ENCODE measurements at regions not wholly inside any gene's neighbourhood (a gene's known extent, or its start where the extent isn't known, plus 50 kb on each side); places are given as distances from the start of the nearest gene placed in this dataset.

DNA sequence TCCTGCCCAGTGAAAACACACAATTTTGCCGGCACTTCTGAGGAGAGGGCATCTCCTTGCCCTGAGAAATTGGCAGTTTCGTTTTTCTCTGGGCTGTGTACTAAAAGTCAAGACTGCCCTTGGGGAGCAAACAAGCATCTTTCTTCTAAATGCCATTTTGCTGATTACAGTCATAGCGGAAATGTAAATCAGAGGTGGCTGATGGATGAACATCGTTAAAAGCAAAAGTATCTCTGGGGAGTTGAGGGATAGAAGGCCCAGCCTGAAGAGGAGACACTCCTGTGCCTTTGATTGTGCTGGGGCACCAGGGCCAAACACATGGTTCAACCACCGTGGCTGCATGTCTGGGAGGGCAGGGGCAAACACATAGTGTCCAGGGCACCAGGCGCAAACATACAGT is 49.8 kb downstream of the ABCC12 start:
- no peak overlapping the region for H3K4me3 Mint-ChIP-seq
- H3K4me1 Mint-ChIP-seq: peaks cover 0 to 3% (median 0%) of the 10 kb centered on the region in 3 donors
- ATAC-seq (ENCODE audit: low read depth in 2 of 2) (no peak), DNase-seq (no peak)
- H3K36me3 Mint-ChIP-seq: no peaks in the 10 kb centered on the region
- no peaks in the 10 kb centered on the region for H3K9me3 Mint-ChIP-seq
- H3K27me3 Mint-ChIP-seq: peaks cover 8 to 25% (median 15%) of the 10 kb centered on the region in 3 donors
- no peak overlapping the region for H3K27ac Mint-ChIP-seq

- ATAC-seq (ENCODE audit: low read depth in 2 of 2): no peak
- H3K27ac Mint-ChIP-seq: no peak overlapping the region
- H3K4me3 Mint-ChIP-seq: no peak overlapping the region
- no peaks in the 10 kb centered on the region for H3K9me3 Mint-ChIP-seq
- H3K4me1 Mint-ChIP-seq: no peaks in the 10 kb centered on the region
- no peak for DNase-seq
- peaks cover 5 to 20% (median 15%) of the 10 kb centered on the region in 3 donors for H3K27me3 Mint-ChIP-seq
- no peaks in the 10 kb centered on the region for H3K36me3 Mint-ChIP-seq
Observed at GRCh38 chr16:48105456-48105855, 50.3 kb downstream of the ABCC12 start.

- Mint-ChIP-seq H3K27ac (no peak overlapping the region), H3K9me3 (no peaks in the 10 kb centered on the region), H3K27me3 (peaks cover 5 to 18% (median 18%) of the 10 kb centered on the region in 3 donors), H3K36me3 (no peaks in the 10 kb centered on the region), H3K4me1 (no peaks in the 10 kb centered on the region), H3K4me3 (no peak overlapping the region)
- DNase-seq (no peak), ATAC-seq (ENCODE audit: low read depth in 2 of 2) (no peak)
Observed at GRCh38 chr16:48103591-48103990, 52.2 kb downstream of the ABCC12 start.

GRCh38 chr16:48102083-48103008 is 53.4 kb downstream of the ABCC12 start:
- no peak overlapping the region for H3K27ac Mint-ChIP-seq

DNA sequence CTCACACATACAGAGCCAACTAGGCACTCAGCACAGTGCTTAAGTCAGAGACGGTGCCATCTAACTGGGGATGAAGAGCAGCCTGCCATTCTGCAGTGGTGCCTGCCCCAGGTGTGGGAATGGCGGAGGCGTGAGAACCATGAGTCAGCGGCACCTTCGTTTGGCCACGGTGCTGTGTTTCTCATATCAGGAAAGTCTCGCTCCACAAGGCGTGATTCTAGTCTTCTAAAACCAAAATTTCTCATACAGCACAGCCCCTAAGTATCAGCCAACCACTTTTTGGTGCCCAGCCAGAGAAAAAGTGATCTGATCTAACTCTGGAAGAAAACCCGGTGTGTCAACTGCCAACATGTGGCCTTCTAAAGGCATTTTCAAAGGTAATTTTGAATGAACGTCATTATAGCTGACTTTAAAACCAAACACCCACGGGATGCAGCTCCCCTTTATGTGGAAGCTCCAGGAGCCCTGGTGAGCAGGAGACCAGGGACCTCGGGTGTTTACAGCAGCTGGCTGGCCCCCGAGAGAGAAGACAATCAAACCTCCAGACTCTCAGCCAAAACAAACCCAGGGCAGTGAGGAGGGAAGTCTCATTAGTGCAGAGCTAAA is 54.6 kb downstream of the ABCC12 start:
- no peaks in the 10 kb centered on the region for H3K4me1 Mint-ChIP-seq
- DNase-seq (no peak), ATAC-seq (ENCODE audit: low read depth in 2 of 2) (no peak)
- H3K27me3 Mint-ChIP-seq: peaks cover 5 to 23% (median 18%) of the 10 kb centered on the region in 3 donors
- no peaks in the 10 kb centered on the region for H3K9me3 Mint-ChIP-seq
- no peak overlapping the region for H3K27ac Mint-ChIP-seq
- H3K4me3 Mint-ChIP-seq: no peak overlapping the region
- H3K36me3 Mint-ChIP-seq: no peaks in the 10 kb centered on the region

More at GRCh38 chr16:48102083-48103008, 53.4 kb downstream of the ABCC12 start:
- Mint-ChIP-seq H3K27me3 (peaks cover 5 to 23% (median 15%) of the 10 kb centered on the region in 3 donors), H3K4me3 (no peak overlapping the region), H3K36me3 (no peaks in the 10 kb centered on the region), H3K4me1 (no peaks in the 10 kb centered on the region), H3K9me3 (no peaks in the 10 kb centered on the region)
- ATAC-seq (ENCODE audit: low read depth in 2 of 2): no peak
- DNase-seq: no peak

DNA sequence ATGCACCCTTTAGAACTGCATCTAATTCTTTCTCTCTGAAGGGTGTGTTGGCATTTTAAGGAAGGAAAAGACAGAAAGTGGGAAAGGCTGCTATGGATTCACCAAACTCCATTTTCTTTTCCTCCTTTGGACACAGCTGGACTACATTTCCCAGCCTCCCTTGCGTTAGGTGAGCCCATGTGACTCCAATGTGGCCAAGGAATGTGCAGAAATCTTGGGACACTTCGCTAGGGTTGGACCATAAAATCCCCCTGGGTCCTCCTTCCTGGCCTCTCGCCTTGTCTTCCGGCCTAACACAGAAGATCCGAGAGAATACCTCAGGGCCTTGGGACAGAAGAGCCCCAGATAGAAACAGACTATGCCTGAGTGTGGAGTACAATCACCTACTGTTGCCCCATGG is 56.3 kb downstream of the ABCC12 start:
- no peaks in the 10 kb centered on the region for H3K4me1 Mint-ChIP-seq
- H3K36me3 Mint-ChIP-seq: no peaks in the 10 kb centered on the region
- no peak for ATAC-seq (ENCODE audit: low read depth in 2 of 2)
- DNase-seq: no peak
- H3K27ac Mint-ChIP-seq: no peak overlapping the region
- peaks cover 5 to 19% (median 18%) of the 10 kb centered on the region in 3 donors for H3K27me3 Mint-ChIP-seq
- H3K4me3 Mint-ChIP-seq: no peak overlapping the region
- peaks cover 0 to 3% (median 0%) of the 10 kb centered on the region in 7 donors for H3K9me3 Mint-ChIP-seq

GRCh38 chr16:48098472-48098871 is 57.3 kb downstream of the ABCC12 start:
- ATAC-seq (ENCODE audit: low read depth in 2 of 2) (no peak), DNase-seq (no peak)
- Mint-ChIP-seq H3K4me3 (no peak overlapping the region), H3K27ac (no peak overlapping the region), H3K9me3 (peaks cover 0 to 3% (median 0%) of the 10 kb centered on the region in 7 donors), H3K36me3 (no peaks in the 10 kb centered on the region), H3K4me1 (no peaks in the 10 kb centered on the region), H3K27me3 (peaks cover 5 to 25% (median 20%) of the 10 kb centered on the region in 3 donors)

- peaks cover 0 to 5% (median 0%) of the 10 kb centered on the region in 3 donors for H3K4me1 Mint-ChIP-seq
- ATAC-seq (ENCODE audit: low read depth in 2 of 2) (no peak), DNase-seq (no peak)
- peaks cover 4 to 38% (median 22%) of the 10 kb centered on the region in 3 donors for H3K27me3 Mint-ChIP-seq
- no peak overlapping the region for H3K4me3 Mint-ChIP-seq
- H3K36me3 Mint-ChIP-seq: no peaks in the 10 kb centered on the region
- H3K27ac Mint-ChIP-seq: no peak overlapping the region
- peaks cover 0 to 9% (median 0%) of the 10 kb centered on the region in 7 donors for H3K9me3 Mint-ChIP-seq
Observed at GRCh38 chr16:48091117-48091516, 64.7 kb downstream of the ABCC12 start.

- Mint-ChIP-seq H3K4me3 (no peak overlapping the region), H3K9me3 (peaks cover 0 to 6% (median 0%) of the 10 kb centered on the region in 7 donors), H3K27ac (no peak overlapping the region), H3K27me3 (peaks cover 12 to 53% (median 28%) of the 10 kb centered on the region in 3 donors), H3K36me3 (no peaks in the 10 kb centered on the region), H3K4me1 (peaks cover 0 to 5% (median 0%) of the 10 kb centered on the region in 3 donors)
- ATAC-seq (ENCODE audit: low read depth in 2 of 2) (no peak), DNase-seq (no peak)
Observed at GRCh38 chr16:48089053-48089792, 66.6 kb downstream of the ABCC12 start.

- no peak overlapping the region for H3K27ac Mint-ChIP-seq
- H3K4me3 Mint-ChIP-seq: no peak overlapping the region
- H3K9me3 Mint-ChIP-seq: peaks cover 0 to 6% (median 0%) of the 10 kb centered on the region in 7 donors
- no peaks in the 10 kb centered on the region for H3K36me3 Mint-ChIP-seq
- ATAC-seq (ENCODE audit: low read depth in 2 of 2) (no peak), DNase-seq (no peak)
- peaks cover 0 to 5% (median 0%) of the 10 kb centered on the region in 3 donors for H3K4me1 Mint-ChIP-seq
- peaks cover 18 to 42% (median 20%) of the 10 kb centered on the region in 3 donors for H3K27me3 Mint-ChIP-seq
Observed at GRCh38 chr16:48087639-48088038, 68.2 kb downstream of the ABCC12 start.

DNA sequence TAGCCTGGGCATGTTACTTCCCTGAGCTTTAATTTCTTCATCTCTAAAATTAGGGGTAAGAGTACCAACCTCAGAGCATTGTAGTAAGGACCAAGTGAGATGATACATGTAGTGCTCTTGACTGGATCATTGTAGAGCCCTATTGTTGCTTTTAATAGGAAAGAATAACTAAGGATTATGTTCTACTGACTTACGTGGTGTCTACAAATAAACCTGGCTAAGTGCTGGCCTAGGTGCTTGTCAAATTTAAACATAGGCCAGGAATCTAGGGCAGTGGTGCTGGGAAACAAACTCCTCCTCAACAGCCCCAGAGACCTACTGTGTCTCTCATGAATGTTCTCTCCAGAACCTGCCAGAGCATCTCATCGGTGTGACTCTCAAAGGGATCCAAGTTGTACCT is 69.4 kb downstream of the ABCC12 start:
- DNase-seq (no peak), ATAC-seq (ENCODE audit: low read depth in 2 of 2) (no peak)
- Mint-ChIP-seq H3K27me3 (peaks cover 16 to 32% (median 18%) of the 10 kb centered on the region in 3 donors), H3K36me3 (no peaks in the 10 kb centered on the region), H3K9me3 (peaks cover 0 to 4% (median 0%) of the 10 kb centered on the region in 7 donors), H3K4me3 (no peak overlapping the region), H3K4me1 (peaks cover 0 to 5% (median 0%) of the 10 kb centered on the region in 3 donors), H3K27ac (no peak overlapping the region)

DNA sequence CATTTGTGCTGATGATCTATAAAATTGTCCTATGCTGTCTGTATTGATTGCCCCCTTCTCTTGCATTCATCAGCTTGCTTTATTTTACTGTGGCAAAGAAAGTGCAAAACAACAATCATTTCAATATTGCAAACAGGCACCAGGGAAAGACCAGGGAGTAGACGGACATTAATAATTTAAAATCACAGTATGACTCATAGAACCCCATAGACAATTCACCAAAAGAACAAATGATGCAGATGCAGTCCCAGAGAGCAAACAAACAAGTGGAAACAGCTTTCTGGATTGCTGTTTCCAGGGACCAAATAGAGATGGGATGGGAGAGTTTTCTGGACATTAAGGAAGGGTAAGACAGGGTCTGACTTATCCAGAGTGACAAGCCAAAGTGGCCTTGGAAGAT is 70.1 kb downstream of the ABCC12 start:
- peaks cover 12 to 26% (median 16%) of the 10 kb centered on the region in 3 donors for H3K27me3 Mint-ChIP-seq
- H3K36me3 Mint-ChIP-seq: no peaks in the 10 kb centered on the region
- DNase-seq (no peak), ATAC-seq (ENCODE audit: low read depth in 2 of 2) (no peak)
- H3K4me3 Mint-ChIP-seq: no peak overlapping the region
- peaks cover 0 to 5% (median 0%) of the 10 kb centered on the region in 3 donors for H3K4me1 Mint-ChIP-seq
- H3K9me3 Mint-ChIP-seq: peaks cover 0 to 2% (median 0%) of the 10 kb centered on the region in 7 donors
- no peak overlapping the region for H3K27ac Mint-ChIP-seq

DNA sequence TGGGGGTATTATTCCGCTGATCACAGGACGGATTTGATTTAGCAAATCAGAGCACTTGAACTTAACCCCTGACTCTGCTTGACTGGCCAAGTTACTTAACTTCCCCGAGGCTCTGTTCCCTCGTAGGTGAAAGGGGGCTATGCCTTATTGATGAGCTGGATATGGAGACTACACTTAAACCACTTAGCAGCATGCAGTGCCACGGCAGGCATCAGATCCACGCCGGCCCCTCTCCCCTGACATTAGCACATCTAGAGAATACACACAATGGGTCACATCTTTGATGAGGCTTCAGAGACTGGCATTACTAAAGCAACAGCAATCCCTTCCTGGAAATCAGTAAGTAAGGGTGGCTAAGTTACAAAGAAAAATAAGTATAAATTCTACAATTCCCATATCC is 71.0 kb downstream of the ABCC12 start:
- Mint-ChIP-seq H3K9me3 (peaks cover 0 to 2% (median 0%) of the 10 kb centered on the region in 7 donors), H3K4me3 (no peak overlapping the region), H3K4me1 (peaks cover 0 to 5% (median 0%) of the 10 kb centered on the region in 3 donors), H3K27me3 (peaks cover 12 to 26% (median 16%) of the 10 kb centered on the region in 3 donors), H3K36me3 (no peaks in the 10 kb centered on the region), H3K27ac (no peak overlapping the region)
- DNase-seq (no peak), ATAC-seq (ENCODE audit: low read depth in 2 of 2) (no peak)

Data from naive B cell (primary cell).